H1 (cell line): ENCODE measurements at regions not wholly inside any gene's neighbourhood (a gene's known extent, or its start where the extent isn't known, plus 50 kb on each side); places are given as distances from the start of the nearest gene placed in this dataset.

Experiments
- CTCF ChIA-PET: fragments of 300-600 bp; sonication (Branson Sonifier 250); formaldehyde crosslinking; loops from one replicate; lab custom pipeline; 2021; ENCODE audit not compliant: partially characterized antibody; lab: Charles Lee
- POLR2A ChIA-PET: fragments of 300-600 bp; sonication (Branson Sonifier 250); formaldehyde crosslinking; loops from one replicate; lab custom pipeline; 2021; ENCODE audit warnings: inconsistent platforms; ENCODE audit not compliant: partially characterized antibody; lab: Charles Lee
- DNase-seq, 2 experiments: peaks; one replicate each; pipeline versions ENCODE4 v3.0.0 to v3.0.0-alpha.2; 2010 to 2022; ENCODE audit warnings: low spot score in 2 of 2, low read depth in 1 of 2, mixed read lengths in 1 of 2
- FAIRE-seq: peaks from 2 replicates; lab custom pipeline; 2011; peaks lifted over from hg19 to GRCh38; lab: Jason Lieb, UNC
- H2AFZ ChIP-seq: 2 replicates; pipeline ENCODE4 v1.8.1; 2012; ENCODE audit warnings: low read length, inconsistent platforms
- H2AK5ac ChIP-seq: 2 replicates; pipeline ENCODE4 v1.6.1; 2013; ENCODE audit warnings: low read depth, low read length
- H2BK120ac ChIP-seq: replicated peaks from 2 replicates; pipeline ENCODE3; 2013; ENCODE audit warnings: low read depth, low read length, inconsistent platforms
- H2BK12ac ChIP-seq: 2 replicates; pipeline ENCODE4 v1.6.1; 2013; ENCODE audit warnings: low read depth, low read length
- H2BK15ac ChIP-seq: 2 replicates; pipeline ENCODE4 v1.6.1; 2013; ENCODE audit warnings: low read length
- H2BK20ac ChIP-seq: 2 replicates; pipeline ENCODE4 v1.6.1; 2013; ENCODE audit warnings: low read length
- H2BK5ac ChIP-seq: 2 replicates; pipeline ENCODE4 v1.6.1; 2013; ENCODE audit warnings: low read depth, low read length
- H3K14ac ChIP-seq: 2 replicates; pipeline ENCODE4 v1.6.1; 2013; ENCODE audit warnings: inconsistent platforms; ENCODE audit not compliant: insufficient read length
- H3K18ac ChIP-seq: 2 replicates; pipeline ENCODE4 v1.6.1; 2013; ENCODE audit warnings: low read length; ENCODE audit errors: extremely low read depth
- H3K23ac ChIP-seq: 2 replicates; pipeline ENCODE4 v1.6.1; 2013; ENCODE audit warnings: inconsistent platforms; ENCODE audit not compliant: insufficient read length
- H3K23me2 ChIP-seq: 2 replicates; pipeline ENCODE4 v1.6.1; 2013; ENCODE audit warnings: low read depth, low read length
- H3K27ac ChIP-seq: 2 replicates; pipeline ENCODE4 v1.6.1; 2011; ENCODE audit warnings: low read depth, low read length, inconsistent platforms
- H3K27me3 ChIP-seq, 4 experiments: replicated peaks in 1 of 4; 1 replicate in 1 of 4; 2 replicates in 3 of 4; pipeline versions ENCODE4 v1.6.1 to v1.8.1; 2011 to 2013; ENCODE audit warnings: low read length in 3 of 4, mild to moderate bottlenecking in 3 of 4, inconsistent platforms in 2 of 4, mixed read lengths in 2 of 4, moderate library complexity in 1 of 4; ENCODE audit not compliant: control insufficient read depth in 3 of 4, insufficient read depth in 3 of 4; ENCODE audit errors: extremely low read depth in 1 of 4
- H3K36me3 ChIP-seq, 4 experiments: 2 replicates each; pipeline versions ENCODE4 v1.6.1 to v1.8.1; 2011 to 2013; ENCODE audit warnings: mild to moderate bottlenecking in 4 of 4, low read length in 3 of 4, moderate library complexity in 2 of 4, control low read depth in 1 of 4, inconsistent platforms in 1 of 4; ENCODE audit not compliant: insufficient read depth in 4 of 4, control insufficient read depth in 2 of 4
- H3K4ac ChIP-seq: replicated peaks from 2 replicates; pipeline ENCODE3; 2013; ENCODE audit warnings: low read length, low read depth, mixed read lengths, inconsistent platforms; ENCODE audit not compliant: insufficient read length
- H3K4me1 ChIP-seq, 4 experiments: replicated peaks in 1 of 4; 1 replicate in 1 of 4; 2 replicates in 3 of 4; pipeline versions ENCODE4 v1.6.1 to v1.8.1; 2011 to 2013; ENCODE audit warnings: low read length in 3 of 4, inconsistent platforms in 2 of 4, mixed read lengths in 1 of 4; ENCODE audit not compliant: insufficient read depth in 4 of 4, control insufficient read depth in 3 of 4
- H3K4me2 ChIP-seq, 2 experiments: 2 replicates each; pipeline versions ENCODE4 v1.6.1 to v1.8.1; 2011 to 2013; ENCODE audit warnings: low read depth in 2 of 2, low read length in 2 of 2, control low read depth in 1 of 2, inconsistent platforms in 1 of 2, mild to moderate bottlenecking in 1 of 2; ENCODE audit not compliant: insufficient read depth in 1 of 2
- H3K4me3 ChIP-seq, 4 experiments: fragments of 200-600, 300-600 bp in 1 of 4; sonication (generic), shearing (Covaris generic), sonication (Bioruptor Twin) in 1 of 4; 2 replicates each; pipeline versions ENCODE4 v1.5.1 to v1.8.1; 2011 to 2016; ENCODE audit warnings: low read length in 4 of 4, low read depth in 3 of 4, control low read depth in 2 of 4, inconsistent platforms in 2 of 4, mild to moderate bottlenecking in 2 of 4, mixed read lengths in 1 of 4, moderate library complexity in 1 of 4; ENCODE audit not compliant: insufficient read depth in 2 of 4; ENCODE audit errors: extremely low read depth in 1 of 4
- H3K56ac ChIP-seq: replicated peaks from 2 replicates; pipeline ENCODE3; 2013; ENCODE audit warnings: low read depth, mild to moderate bottlenecking, mixed read lengths, low read length, inconsistent platforms; ENCODE audit not compliant: insufficient read length
- H3K79me1 ChIP-seq: 2 replicates; pipeline ENCODE4 v1.6.1; 2013; ENCODE audit warnings: low read depth, low read length, control low read depth
- H3K79me2 ChIP-seq, 2 experiments: 2 replicates each; pipeline versions ENCODE4 v1.6.1 to v1.8.1; 2012 to 2013; ENCODE audit warnings: low read length in 2 of 2, mild to moderate bottlenecking in 2 of 2, inconsistent platforms in 1 of 2; ENCODE audit not compliant: insufficient read depth in 2 of 2, control insufficient read depth in 1 of 2
- H3K9ac ChIP-seq, 4 experiments: replicated peaks in 1 of 4; 1 replicate in 1 of 4; 2 replicates in 3 of 4; pipeline versions ENCODE4 v1.6.1 to v1.8.1; 2011 to 2013; ENCODE audit warnings: low read depth in 3 of 4, low read length in 3 of 4, control low read depth in 2 of 4, mild to moderate bottlenecking in 2 of 4, moderate library complexity in 2 of 4, inconsistent platforms in 1 of 4; ENCODE audit errors: extremely low read depth in 1 of 4
- H3K9me3 ChIP-seq, 2 experiments: 2 replicates each; pipeline versions ENCODE4 v1.6.1 to v1.8.1; 2012 to 2013; ENCODE audit warnings: mild to moderate bottlenecking in 2 of 2, moderate library complexity in 2 of 2, control low read depth in 1 of 2, inconsistent platforms in 1 of 2, low read depth in 1 of 2, low read length in 1 of 2, mixed read lengths in 1 of 2; ENCODE audit not compliant: insufficient read depth in 2 of 2
- H4K20me1 ChIP-seq, 2 experiments: replicated peaks in 1 of 2; 2 replicates each; pipeline versions ENCODE3 to v1.8.1; 2011 to 2013; ENCODE audit warnings: inconsistent platforms in 2 of 2, low read length in 2 of 2, mild to moderate bottlenecking in 1 of 2; ENCODE audit not compliant: insufficient read depth in 2 of 2, control insufficient read depth in 1 of 2
- H4K5ac ChIP-seq: 2 replicates; pipeline ENCODE4 v1.6.1; 2013; ENCODE audit warnings: low read length, low read depth, mixed read lengths, inconsistent platforms; ENCODE audit not compliant: insufficient read length
- H4K8ac ChIP-seq: 2 replicates; pipeline ENCODE4 v1.8.0; 2013; ENCODE audit warnings: mild to moderate bottlenecking, moderate library complexity, low read length, inconsistent platforms; ENCODE audit not compliant: insufficient read depth; ENCODE audit errors: extremely low read depth
- H4K91ac ChIP-seq: replicated peaks from 2 replicates; pipeline ENCODE3; 2013; ENCODE audit warnings: low read length, mixed read lengths, inconsistent platforms; ENCODE audit not compliant: insufficient read length
- EZH2 ChIP-seq: fragments of 200-600 bp; sonication (generic); IDR thresholded peaks from 2 replicates; pipeline ENCODE4 v1.7.1; 2012; ENCODE audit warnings: low read depth, mild to moderate bottlenecking, moderate library complexity, low read length, inconsistent platforms; ENCODE audit not compliant: severe bottlenecking
- POU5F1 ChIP-seq: IDR thresholded peaks from 2 replicates; pipeline ENCODE4 v1.6.1; 2011; ENCODE audit warnings: low read depth, mild to moderate bottlenecking, low read length, moderate library complexity
- SAP30 ChIP-seq: fragments of 300-600 bp; sonication (generic); IDR thresholded peaks from 2 replicates; pipeline ENCODE4 v1.7.1; 2012; ENCODE audit warnings: low read length, moderate library complexity, mild to moderate bottlenecking, inconsistent platforms; ENCODE audit not compliant: insufficient read depth, insufficient replicate concordance
- WGBS, 2 experiments: shearing (Covaris generic) in 1 of 2; methylation state at CpG; one replicate each; pipeline versions ENCODE4 v1.1.6 to v1.1.7; 2013 to 2015; ENCODE audit warnings: low lambda C conversion rate in 2 of 2, mixed read lengths in 2 of 2, inconsistent platforms in 1 of 2, low coverage in 1 of 2, missing lambda C conversion rate in 1 of 2; ENCODE audit not compliant: insufficient replicate concordance in 2 of 2, insufficient coverage in 1 of 2, insufficient read length in 1 of 2; ENCODE audit errors: extremely low coverage in 1 of 2, missing lambda C conversion rate in 1 of 2; 5-methylcytosine and 5-hydroxymethylcytosine counted together

DNA sequence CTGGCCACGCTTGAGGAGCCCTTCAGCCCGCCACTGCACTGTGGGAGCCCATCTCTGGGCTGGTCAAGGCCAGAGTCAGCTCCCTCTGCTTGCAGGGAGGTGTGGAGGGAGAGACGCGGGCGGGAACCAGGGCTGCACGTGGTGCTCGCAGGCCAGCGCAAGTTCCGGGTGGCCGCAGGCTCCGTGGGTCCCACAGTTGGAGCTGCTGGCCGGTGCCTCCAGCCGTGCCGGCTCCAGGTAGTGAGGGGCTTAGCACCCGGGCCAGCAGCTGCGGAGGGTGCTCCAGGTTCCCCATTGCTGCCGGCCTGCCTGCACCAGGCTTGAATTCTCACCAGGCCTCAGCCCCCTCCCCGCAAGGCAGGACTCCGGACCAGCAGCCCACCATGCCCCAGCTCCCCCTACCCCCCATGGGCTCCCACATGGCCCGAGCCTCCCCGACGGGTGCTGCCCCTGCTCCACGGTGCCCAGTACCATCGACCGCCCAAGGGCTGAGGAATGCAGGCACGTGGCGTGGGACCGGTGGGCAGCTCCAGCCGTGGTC, 192.8 kb upstream of the IZUMO3 start:
- FAIRE-seq (no peak), DNase-seq (no peak)
- Histone ChIP-seq H3K4me2 (no peak overlapping the region), H2BK120ac (no peak overlapping the region), H3K56ac (no peak overlapping the region), H3K23me2 (no peaks in the 10 kb centered on the region), H2BK15ac (no peak overlapping the region), H4K8ac (no peak overlapping the region), H2BK20ac (no peak overlapping the region), H2AFZ (no peak overlapping the region), H4K5ac (no peak overlapping the region)
- WGBS, 2 experiments: 96% methylated on average over 25 of the region's 29 CpGs; no CpG with 5 or more reads in 1 of the 2 experiments
- POLR2A ChIA-PET: no interaction called here
- no peak for TF ChIP-seq POU5F1
- TF ChIP-seq EZH2: no peak
- TF ChIP-seq SAP30: no peak
- TF ChIP-seq, all 59 proteins: peak for 0
- H3K27ac ChIP-seq: no peak overlapping the region
- CTCF ChIA-PET: interaction anchor here (1.0 kb wide), 1 partner anchor 47 kb away, joined by 3 read pairs; no protein-coding TSS in a partner anchor
- H3K36me3 ChIP-seq: peaks cover 0 to 5% (median 0%) of the 10 kb centered on the region in 4 experiments; a peak in 1 of 8 replicates
- H2BK5ac ChIP-seq: no peak overlapping the region
- no peak overlapping the region for H3K18ac ChIP-seq
- H2BK12ac ChIP-seq: no peak overlapping the region
- no peaks in the 10 kb centered on the region for H3K79me1 ChIP-seq
- no peak overlapping the region for H4K91ac ChIP-seq
- no peak overlapping the region for H2AK5ac ChIP-seq
- H3K4ac ChIP-seq: no peak overlapping the region
- no peaks in the 10 kb centered on the region for H3K27me3 ChIP-seq
- no peak overlapping the region for H3K9ac ChIP-seq
- H4K20me1 ChIP-seq: no peaks in the 10 kb centered on the region
- no peak overlapping the region for H3K23ac ChIP-seq
- no peaks in the 10 kb centered on the region for H3K4me1 ChIP-seq
- H3K9me3 ChIP-seq: peaks cover 0 to 11% of the 10 kb centered on the region in 2 experiments; a peak in 3 of 4 replicates
- no peak overlapping the region for H3K14ac ChIP-seq
- H3K79me2 ChIP-seq: no peaks in the 10 kb centered on the region
- no peak overlapping the region for H3K4me3 ChIP-seq
